ENCODE measurements at regions not wholly inside any gene's neighbourhood (a gene's known extent, or its start where the extent isn't known, plus 50 kb on each side); places are given as distances from the start of the nearest gene placed in this dataset.

DNA sequence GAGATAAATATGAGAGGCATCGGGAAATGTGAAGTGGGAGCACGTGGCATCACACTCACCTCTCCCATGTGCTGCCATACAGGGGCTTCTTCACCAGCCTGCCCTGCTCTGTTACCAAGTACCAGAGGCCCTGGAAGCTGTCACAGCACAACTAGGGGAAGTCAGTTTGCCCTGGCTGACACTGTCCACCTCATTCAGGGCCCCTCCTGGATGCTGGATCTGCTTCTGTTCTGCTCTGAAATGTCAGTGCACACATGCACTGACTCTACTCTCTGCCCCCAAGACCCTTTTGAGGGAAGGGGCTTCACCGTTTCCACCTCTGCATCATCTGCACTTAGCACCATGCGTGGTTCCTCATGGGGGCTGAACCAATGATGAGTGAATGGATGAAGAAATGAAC is 311.1 kb downstream of the EN1 start:
- H3K36me3 Mint-ChIP-seq (ENCODE audit: low read depth): no peaks in the 10 kb centered on the region
- no peak overlapping the region for H3K4me3 Mint-ChIP-seq
- H3K27me3 Mint-ChIP-seq: no peaks in the 10 kb centered on the region
- H3K27ac Mint-ChIP-seq: no peak overlapping the region
- H3K9me3 Mint-ChIP-seq: no peaks in the 10 kb centered on the region
- no peaks in the 10 kb centered on the region for H3K4me1 Mint-ChIP-seq (ENCODE audit: low read depth)

DNA sequence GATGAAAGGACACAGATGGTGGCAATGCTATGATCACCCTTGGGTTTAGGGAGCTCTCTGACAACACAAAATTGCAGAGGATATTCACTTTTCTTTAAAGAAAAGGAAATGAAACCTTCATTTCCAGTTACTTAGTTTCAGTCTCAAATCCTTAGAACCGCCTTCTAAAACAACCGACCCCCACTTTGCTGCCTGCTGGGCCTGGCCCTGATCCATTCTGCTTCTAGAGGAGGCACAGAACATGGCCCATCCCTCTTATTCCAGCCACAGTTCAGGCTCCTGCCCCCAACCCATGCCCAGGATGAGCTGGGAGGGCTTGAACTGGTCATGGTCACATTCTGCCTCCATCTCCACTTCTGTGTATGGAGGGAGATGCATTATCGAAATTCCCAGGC is 311.6 kb downstream of the EN1 start:
- Mint-ChIP-seq H3K4me1 (ENCODE audit: low read depth) (no peaks in the 10 kb centered on the region), H3K9me3 (no peaks in the 10 kb centered on the region), H3K27me3 (peaks cover 2% of the 10 kb centered on the region), H3K27ac (no peak overlapping the region), H3K4me3 (no peak overlapping the region), H3K36me3 (ENCODE audit: low read depth) (no peaks in the 10 kb centered on the region)

DNA sequence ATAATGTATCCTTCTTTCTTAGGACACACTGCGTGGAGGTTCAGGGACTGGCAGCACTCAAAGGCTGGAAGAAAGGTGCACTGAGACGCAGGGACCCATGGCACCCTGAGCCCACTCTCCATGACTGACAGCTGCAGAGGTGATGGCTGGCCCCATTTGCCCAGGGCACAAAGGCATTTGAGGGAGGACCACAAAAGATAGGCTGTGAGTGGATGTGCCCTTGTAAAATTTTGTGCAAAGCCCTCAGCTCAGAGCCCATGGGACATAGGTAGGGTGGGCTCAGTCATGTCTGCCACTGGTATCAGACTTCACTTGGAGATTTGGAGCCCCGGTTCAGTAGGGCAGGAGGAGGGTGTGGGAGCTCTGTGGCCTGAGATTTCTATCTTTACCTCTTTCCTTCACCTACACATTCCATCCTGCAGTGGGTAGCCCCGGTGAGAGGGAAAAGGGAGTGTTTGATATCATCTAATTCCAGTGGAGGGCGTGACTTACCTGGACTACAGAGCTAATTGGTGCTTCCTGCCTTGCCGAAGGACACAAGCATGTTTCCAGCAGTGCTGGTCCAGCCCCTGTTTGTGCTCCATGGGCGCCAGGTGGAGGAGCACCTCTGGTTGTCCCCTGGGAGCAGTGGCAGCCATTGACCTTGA is 312.2 kb downstream of the EN1 start:
- no peaks in the 10 kb centered on the region for H3K9me3 Mint-ChIP-seq
- no peaks in the 10 kb centered on the region for H3K36me3 Mint-ChIP-seq (ENCODE audit: low read depth)
- peaks cover 4% of the 10 kb centered on the region for H3K27me3 Mint-ChIP-seq
- H3K4me3 Mint-ChIP-seq: no peak overlapping the region
- H3K27ac Mint-ChIP-seq: no peak overlapping the region
- H3K4me1 Mint-ChIP-seq (ENCODE audit: low read depth): no peaks in the 10 kb centered on the region

DNA sequence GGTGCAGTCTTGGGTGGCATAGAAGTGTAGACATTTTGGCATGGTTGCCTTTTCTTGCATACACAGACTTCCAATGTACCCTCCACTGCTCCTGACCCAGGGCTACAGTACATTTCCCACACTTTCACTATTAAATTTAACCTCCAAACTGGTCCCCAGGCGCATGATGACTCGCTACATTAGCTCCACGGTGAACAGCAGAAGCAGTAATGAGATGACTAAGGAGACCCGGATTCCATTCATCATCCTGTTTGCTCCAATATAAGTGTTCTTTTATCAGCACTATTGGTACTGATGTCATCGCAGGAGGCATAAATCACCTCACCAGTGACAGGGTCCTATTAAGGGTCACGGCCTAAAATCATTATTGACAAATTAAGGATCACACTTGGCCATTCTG is 316.5 kb downstream of the EN1 start:
- Mint-ChIP-seq H3K27ac (no peak overlapping the region), H3K27me3 (peaks cover 4% of the 10 kb centered on the region), H3K4me3 (no peak overlapping the region), H3K36me3 (ENCODE audit: low read depth) (no peaks in the 10 kb centered on the region), H3K4me1 (ENCODE audit: low read depth) (no peaks in the 10 kb centered on the region), H3K9me3 (no peaks in the 10 kb centered on the region)

DNA sequence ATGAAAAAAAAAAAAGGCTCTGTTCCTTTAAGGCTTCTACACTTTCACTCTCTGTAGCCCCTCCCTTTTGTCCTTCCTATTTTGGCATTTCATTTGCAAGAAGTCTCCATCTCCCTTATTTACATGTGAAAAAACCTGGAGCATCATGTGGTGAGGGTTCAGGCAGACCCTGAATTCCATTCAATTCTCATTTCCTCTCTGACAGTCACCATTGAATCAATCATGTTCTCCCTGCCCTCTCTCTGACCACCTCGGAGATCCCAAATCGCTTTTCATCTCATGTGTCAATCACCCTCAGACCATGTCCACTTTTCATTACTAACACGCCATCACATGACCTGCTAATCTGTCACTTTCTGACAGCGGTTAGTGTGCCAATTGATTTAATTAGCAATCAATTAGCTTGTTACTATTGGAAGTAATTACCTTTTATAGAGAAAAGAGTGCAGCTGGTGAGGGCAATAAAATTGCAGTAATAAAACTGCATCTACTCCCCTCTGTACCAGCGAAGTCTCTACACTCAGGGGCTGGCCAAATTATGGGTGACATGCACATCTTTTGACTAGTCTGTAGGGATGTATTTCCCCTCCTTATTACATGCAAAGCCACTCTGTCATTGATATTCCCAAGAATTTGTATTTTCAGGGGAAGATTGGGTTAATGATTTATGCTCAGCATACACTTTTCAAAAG is 317.4 kb downstream of the EN1 start:
- Mint-ChIP-seq H3K9me3 (no peaks in the 10 kb centered on the region), H3K27me3 (peaks cover 4% of the 10 kb centered on the region), H3K4me1 (ENCODE audit: low read depth) (no peaks in the 10 kb centered on the region), H3K36me3 (ENCODE audit: low read depth) (no peaks in the 10 kb centered on the region), H3K4me3 (no peak overlapping the region), H3K27ac (no peak overlapping the region)

DNA sequence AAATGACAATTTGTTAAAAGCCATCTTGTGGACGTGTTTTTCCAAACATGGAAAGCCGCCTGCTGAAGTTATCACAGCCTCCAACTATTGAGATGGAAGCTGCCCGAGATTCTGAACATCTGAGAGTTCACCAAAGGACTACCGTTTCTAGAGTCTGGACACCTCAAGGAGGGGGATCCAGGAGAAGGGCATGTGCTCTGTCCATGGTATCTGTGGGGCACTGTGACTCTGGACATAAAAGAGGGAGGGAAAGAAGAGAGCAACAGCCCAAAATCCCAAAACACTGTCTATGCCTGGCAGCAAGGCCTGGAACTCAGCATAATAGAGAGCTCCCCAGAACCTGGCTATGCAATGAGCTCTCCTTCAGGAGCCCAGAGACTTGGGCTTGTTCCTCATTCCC is 319.9 kb downstream of the EN1 start:
- H3K27ac Mint-ChIP-seq: no peak overlapping the region
- peaks cover 1% of the 10 kb centered on the region for H3K9me3 Mint-ChIP-seq
- peaks cover 4% of the 10 kb centered on the region for H3K27me3 Mint-ChIP-seq
- no peaks in the 10 kb centered on the region for H3K36me3 Mint-ChIP-seq (ENCODE audit: low read depth)
- H3K4me3 Mint-ChIP-seq: no peak overlapping the region
- no peaks in the 10 kb centered on the region for H3K4me1 Mint-ChIP-seq (ENCODE audit: low read depth)

DNA sequence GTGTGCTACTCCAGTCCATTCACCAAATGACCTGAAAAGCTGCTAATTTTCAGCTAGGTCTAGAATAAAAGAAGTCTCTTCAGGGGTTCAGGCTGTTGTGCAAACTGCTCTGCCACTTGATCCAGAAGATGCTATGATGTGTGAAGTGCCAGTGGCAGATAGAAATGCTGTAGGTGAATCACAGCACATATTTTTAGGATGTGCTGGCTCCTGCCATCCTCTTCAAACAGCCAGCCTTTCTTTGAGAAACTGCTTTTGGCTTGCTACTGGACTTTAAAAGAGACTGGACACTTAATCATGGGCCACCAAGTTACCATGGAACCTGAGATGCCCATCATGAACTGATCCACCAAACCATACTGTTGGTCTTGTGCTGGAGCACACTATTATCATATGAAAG is 322.1 kb downstream of the EN1 start:
- Mint-ChIP-seq H3K9me3 (peaks cover 18% of the 10 kb centered on the region), H3K27ac (no peak overlapping the region), H3K4me1 (ENCODE audit: low read depth) (no peaks in the 10 kb centered on the region), H3K4me3 (no peak overlapping the region), H3K36me3 (ENCODE audit: low read depth) (no peaks in the 10 kb centered on the region), H3K27me3 (no peaks in the 10 kb centered on the region)

DNA sequence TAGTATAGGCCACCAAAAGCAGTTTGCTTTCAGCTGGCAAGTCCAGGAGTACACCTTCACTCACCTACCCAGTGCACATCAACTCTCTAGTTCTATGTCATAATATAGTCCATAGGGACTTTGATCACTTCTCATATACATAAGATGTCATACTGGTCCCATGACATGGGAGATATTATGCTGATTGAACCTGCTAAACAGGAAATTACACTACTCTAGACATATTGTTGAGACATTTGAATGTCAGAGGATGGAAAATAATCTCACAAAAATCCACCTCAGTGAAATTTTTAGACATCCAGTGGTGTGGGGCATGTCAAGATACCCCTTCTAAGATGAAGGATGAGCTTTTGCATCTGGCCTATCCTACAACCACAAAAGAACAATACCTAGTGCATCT is 322.5 kb downstream of the EN1 start:
- Mint-ChIP-seq H3K9me3 (peaks cover 18% of the 10 kb centered on the region), H3K36me3 (ENCODE audit: low read depth) (no peaks in the 10 kb centered on the region), H3K27me3 (no peaks in the 10 kb centered on the region), H3K4me3 (no peak overlapping the region), H3K27ac (no peak overlapping the region), H3K4me1 (ENCODE audit: low read depth) (no peaks in the 10 kb centered on the region)

DNA sequence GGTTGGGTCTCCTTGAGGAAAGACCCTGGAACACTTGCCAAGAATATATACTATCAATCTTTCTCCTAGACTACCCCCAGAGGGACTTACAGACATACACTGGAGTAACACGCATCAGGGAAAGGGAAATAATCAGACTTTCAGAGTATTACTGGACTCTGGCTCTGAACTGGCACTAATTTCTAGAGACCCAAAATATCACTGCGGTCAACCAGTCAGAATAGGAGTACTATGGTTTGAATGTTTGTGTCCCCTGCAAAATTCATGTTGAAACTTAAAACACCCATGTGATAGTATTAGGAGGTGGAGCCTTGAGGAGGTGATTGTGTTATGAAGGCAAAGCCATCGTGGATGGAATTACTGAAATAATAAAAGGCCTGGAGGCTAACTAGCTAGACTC is 323.7 kb downstream of the EN1 start:
- no peak overlapping the region for H3K27ac Mint-ChIP-seq
- no peaks in the 10 kb centered on the region for H3K36me3 Mint-ChIP-seq (ENCODE audit: low read depth)
- no peaks in the 10 kb centered on the region for H3K27me3 Mint-ChIP-seq

DNA sequence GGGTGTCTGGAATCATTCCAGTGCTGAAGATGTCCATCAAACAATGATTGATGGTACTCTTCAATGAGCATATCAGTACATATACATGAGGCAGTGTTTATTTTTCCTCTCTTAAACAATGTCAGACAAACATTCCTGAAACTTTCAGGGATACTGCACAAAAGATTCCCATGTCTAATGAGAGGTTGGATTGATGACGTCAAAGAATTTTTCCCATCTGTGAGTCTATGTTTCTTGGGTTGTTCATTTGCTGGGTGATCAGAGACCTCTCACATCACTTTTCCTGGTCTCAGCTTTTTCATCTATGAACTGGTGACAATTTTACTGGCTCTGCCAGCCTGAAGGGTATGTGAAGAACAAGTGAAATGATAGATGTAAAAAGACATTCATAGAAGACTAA is 325.5 kb downstream of the EN1 start:
- no peak overlapping the region for H3K4me3 Mint-ChIP-seq
- H3K27ac Mint-ChIP-seq: no peak overlapping the region

More for the DNA sequence above, 323.7 kb downstream of the EN1 start:
- Mint-ChIP-seq H3K4me3 (no peak overlapping the region), H3K9me3 (peaks cover 20% of the 10 kb centered on the region), H3K4me1 (ENCODE audit: low read depth) (no peaks in the 10 kb centered on the region)

DNA sequence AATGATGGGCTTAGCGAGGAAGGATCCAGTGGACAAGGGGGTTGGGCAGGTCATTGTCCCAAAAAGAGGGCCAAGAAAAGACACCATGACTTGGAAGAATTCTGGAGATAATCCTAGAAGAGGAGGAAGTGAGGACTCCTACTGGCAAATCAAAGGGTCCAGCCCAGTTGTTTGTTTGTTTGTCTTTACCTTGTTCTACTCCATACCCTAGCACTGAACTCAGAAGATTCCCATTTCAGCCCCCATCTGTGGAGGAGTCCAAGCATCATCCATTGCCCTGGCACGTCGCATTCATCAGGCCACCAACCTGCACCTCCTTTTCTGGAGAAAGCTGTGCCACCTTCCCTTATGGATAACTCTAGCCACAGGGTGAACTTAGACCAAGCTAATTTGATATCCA is 326.2 kb downstream of the EN1 start:
- peaks cover 21% of the 10 kb centered on the region for H3K9me3 Mint-ChIP-seq
- no peak overlapping the region for H3K4me3 Mint-ChIP-seq
- H3K27ac Mint-ChIP-seq: no peak overlapping the region
- no peaks in the 10 kb centered on the region for H3K4me1 Mint-ChIP-seq (ENCODE audit: low read depth)
- H3K36me3 Mint-ChIP-seq (ENCODE audit: low read depth): no peaks in the 10 kb centered on the region
- no peaks in the 10 kb centered on the region for H3K27me3 Mint-ChIP-seq

More for the DNA sequence above, 325.5 kb downstream of the EN1 start:
- Mint-ChIP-seq H3K4me1 (ENCODE audit: low read depth) (no peaks in the 10 kb centered on the region), H3K9me3 (peaks cover 21% of the 10 kb centered on the region), H3K36me3 (ENCODE audit: low read depth) (no peaks in the 10 kb centered on the region), H3K27me3 (no peaks in the 10 kb centered on the region)

DNA sequence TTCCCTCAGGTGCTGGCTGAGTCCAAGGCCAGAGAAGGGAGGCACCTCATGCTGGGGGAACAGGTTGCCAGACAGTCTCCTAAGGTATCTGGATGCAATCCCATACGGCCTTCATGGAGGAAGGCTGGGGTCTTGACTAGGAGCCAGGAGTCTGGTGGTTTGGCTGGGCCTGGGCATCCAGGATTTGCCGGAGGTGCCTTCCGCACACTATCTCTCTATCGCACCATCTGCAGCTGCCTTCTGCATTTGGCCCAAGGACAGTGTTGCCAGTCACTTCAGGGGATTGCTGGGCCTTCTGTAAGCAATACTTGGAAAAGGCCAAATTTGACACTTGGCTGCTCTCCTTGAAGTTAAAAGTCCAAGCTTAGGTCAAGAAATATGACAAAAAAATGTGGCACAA is 327.2 kb downstream of the EN1 start:
- H3K4me1 Mint-ChIP-seq (ENCODE audit: low read depth): no peaks in the 10 kb centered on the region
- no peak overlapping the region for H3K4me3 Mint-ChIP-seq
- H3K27me3 Mint-ChIP-seq: no peaks in the 10 kb centered on the region
- H3K36me3 Mint-ChIP-seq (ENCODE audit: low read depth): no peaks in the 10 kb centered on the region
- peaks cover 21% of the 10 kb centered on the region for H3K9me3 Mint-ChIP-seq
- H3K27ac Mint-ChIP-seq: no peak overlapping the region

DNA sequence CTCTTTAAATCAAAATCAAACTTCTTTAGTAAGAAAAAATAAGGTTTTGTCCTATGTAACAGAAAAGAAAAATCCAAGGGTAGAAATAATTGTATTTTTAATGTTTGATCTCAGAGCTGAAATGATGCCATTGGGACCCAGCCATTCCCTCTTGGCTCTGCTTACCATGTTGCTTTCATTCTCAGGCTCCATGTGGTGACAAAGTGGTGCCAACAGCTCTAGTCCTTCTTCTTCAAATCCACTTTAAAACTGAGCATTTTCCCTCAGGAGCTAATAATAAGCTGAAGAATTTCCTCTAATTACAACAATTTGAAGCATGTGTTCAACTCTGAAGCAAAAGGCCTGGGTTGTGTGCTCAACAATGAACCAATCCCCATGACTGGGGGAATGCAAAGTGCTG is 327.9 kb downstream of the EN1 start:
- no peaks in the 10 kb centered on the region for H3K36me3 Mint-ChIP-seq (ENCODE audit: low read depth)
- H3K27me3 Mint-ChIP-seq: no peaks in the 10 kb centered on the region
- H3K27ac Mint-ChIP-seq: no peak overlapping the region
- H3K9me3 Mint-ChIP-seq: peaks cover 23% of the 10 kb centered on the region
- H3K4me3 Mint-ChIP-seq: no peak overlapping the region
- no peaks in the 10 kb centered on the region for H3K4me1 Mint-ChIP-seq (ENCODE audit: low read depth)

DNA sequence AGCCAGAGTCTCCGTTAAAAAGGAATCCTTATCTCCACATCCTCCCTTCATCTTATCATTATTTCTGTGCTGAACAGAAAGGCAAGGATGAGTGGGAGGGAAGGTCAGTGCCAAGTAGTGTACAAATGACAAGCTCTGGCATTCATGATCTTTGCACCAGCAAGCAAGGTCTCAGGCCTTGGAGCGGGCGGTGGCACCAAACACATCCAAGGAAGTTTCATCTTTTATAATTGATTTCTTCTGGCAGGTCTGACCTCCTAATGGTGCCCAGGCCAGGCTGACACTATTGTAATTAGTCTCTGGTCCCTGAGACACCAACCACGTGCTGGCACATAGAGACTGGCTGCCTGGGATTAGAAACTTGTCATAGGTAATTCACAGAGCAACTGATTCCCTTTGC is 336.6 kb downstream of the EN1 start:
- H3K4me3 Mint-ChIP-seq: no peak overlapping the region
- H3K9me3 Mint-ChIP-seq: peaks cover 6% of the 10 kb centered on the region
- H3K27ac Mint-ChIP-seq: no peak overlapping the region
- peaks cover 4% of the 10 kb centered on the region for H3K27me3 Mint-ChIP-seq
- no peaks in the 10 kb centered on the region for H3K36me3 Mint-ChIP-seq (ENCODE audit: low read depth)
- no peaks in the 10 kb centered on the region for H3K4me1 Mint-ChIP-seq (ENCODE audit: low read depth)

DNA sequence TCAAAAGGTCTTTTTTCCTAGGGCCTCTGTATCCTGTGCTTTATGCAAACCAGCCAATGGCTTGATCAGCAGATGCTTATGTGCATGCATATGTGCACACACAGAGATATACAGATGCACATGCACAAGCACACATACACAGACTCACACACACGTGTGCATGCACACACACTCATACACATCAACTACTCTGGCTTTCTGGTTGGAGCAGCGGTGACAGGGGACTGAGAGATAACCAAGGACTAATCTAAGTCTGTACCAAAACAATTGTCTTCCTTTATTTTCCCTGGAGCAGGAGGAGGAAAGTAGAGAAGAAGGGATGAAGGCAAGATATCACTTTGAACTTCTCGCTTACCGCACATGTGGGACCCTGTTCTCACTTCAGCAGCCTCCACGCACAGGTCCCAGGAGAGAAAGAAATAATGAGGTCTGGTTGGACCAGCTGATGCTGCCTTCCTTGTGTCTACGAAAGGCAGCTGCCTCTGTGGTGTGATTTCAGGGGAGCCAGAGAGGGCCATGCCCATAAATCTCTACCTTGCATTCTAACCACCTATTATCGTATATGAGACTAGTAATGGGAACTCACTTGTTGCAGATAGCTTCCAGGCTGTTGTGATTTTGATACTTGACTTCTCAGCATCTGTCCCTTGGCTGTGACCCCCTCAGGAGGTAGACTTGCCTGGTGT is 338.0 kb downstream of the EN1 start:
- Mint-ChIP-seq H3K27me3 (peaks cover 3% of the 10 kb centered on the region), H3K27ac (no peak overlapping the region), H3K4me1 (ENCODE audit: low read depth) (no peaks in the 10 kb centered on the region), H3K9me3 (peaks cover 3% of the 10 kb centered on the region), H3K36me3 (ENCODE audit: low read depth) (no peaks in the 10 kb centered on the region), H3K4me3 (no peak overlapping the region)
